Prostate gland (tissue), 2 donors: ENCODE measurements at regions not wholly inside any gene's neighbourhood (a gene's known extent, or its start where the extent isn't known, plus 50 kb on each side); places are given as distances from the start of the nearest gene placed in this dataset.
"Not testable (repeated sequence)": the region's sequence is repeated elsewhere in the genome, so short reads cannot be mapped to it uniquely, and the experiment has no call there.

ENCODE experiments used
- DNase-seq: peaks from one replicate; pipeline ENCODE4 v3.0.0-alpha.2; 2019; ENCODE audit warnings: low spot score
- H3K27ac ChIP-seq, 2 donors: fragments of 200-600 bp; sonication (generic); 2 replicates each; pipeline ENCODE4 v1.5.1; 2017 to 2019
- H3K27me3 ChIP-seq: fragments of 200-600 bp; sonication (generic); replicated peaks from 2 replicates; pipeline ENCODE4 v1.5.1; 2019; ENCODE audit not compliant: insufficient read depth
- H3K36me3 ChIP-seq, 2 donors: fragments of 200-600 bp; sonication (generic); 1 replicate in 1 of 2; 2 replicates in 1 of 2; pipeline versions ENCODE4 v1.5.1 to v1.8.1; 2017 to 2019
- H3K4me1 ChIP-seq: fragments of 200-600 bp; sonication (generic); replicated peaks from 2 replicates; pipeline ENCODE4 v1.5.1; 2019
- H3K4me3 ChIP-seq, 2 donors: fragments of 200-600 bp; sonication (generic); 2 replicates each; pipeline ENCODE4 v1.5.1; 2017 to 2019
- H3K9me3 ChIP-seq: fragments of 200-600 bp; sonication (generic); 2 replicates; pipeline ENCODE4 v1.5.1; 2017
- CTCF ChIP-seq, 4 experiments: fragments of 200-600 bp in 2 of 4; fragments of 450-650 bp in 2 of 4; sonication (generic) in 2 of 4; IDR thresholded peaks; 1 replicate in 3 of 4; 2 replicates in 1 of 4; pipeline ENCODE4 v1.5.1; 2016 to 2019; ENCODE audit warnings: antibody characterized with exemption in 4 of 4, mild to moderate bottlenecking in 2 of 4, moderate library complexity in 2 of 4
- POLR2A ChIP-seq: fragments of 450-650 bp; IDR thresholded peaks from one replicate; pipeline ENCODE4 v1.6.1; 2016; ENCODE audit warnings: antibody characterized with exemption, mild to moderate bottlenecking
- POLR2AphosphoS5 ChIP-seq: sonication (generic); formaldehyde crosslinking; IDR thresholded peaks from one replicate; pipeline ENCODE4 v1.6.1; 2017; ENCODE audit warnings: antibody characterized with exemption
- WGBS: methylation state at CpG from one replicate; pipeline ENCODE4 v1.1.5; 2018; 5-methylcytosine and 5-hydroxymethylcytosine counted together
- intact Hi-C: fragments of 100-400 bp; cut with DNase I; formaldehyde crosslinking; loops from one replicate; pipeline ENCODE4 v1.14.2; 2022

DNA sequence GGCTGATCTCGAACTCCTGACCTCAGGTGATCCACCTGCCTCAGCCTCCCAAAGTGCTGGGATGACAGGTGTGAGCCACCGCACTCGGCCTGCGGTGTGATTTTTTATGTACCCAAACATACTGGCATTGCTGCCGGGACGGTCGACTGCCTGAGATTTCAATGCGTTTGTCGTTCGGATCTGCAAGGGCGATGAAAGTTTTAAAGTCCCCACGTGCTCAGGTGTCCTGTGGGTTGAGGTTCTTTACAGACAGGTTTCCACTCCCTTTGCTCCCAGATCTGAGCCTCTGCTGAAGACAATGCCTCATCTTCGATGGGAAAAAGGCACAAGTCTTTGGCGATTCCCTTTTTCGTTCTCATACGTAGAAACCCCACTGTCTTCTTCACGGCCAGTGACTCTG is 78.1 kb upstream of the SHOX start:
- no peaks in the 10 kb centered on the region for H3K4me1 ChIP-seq
- H3K4me3 ChIP-seq = no peak overlapping the region
- H3K36me3 ChIP-seq = no peaks in the 10 kb centered on the region
- H3K9me3 ChIP-seq = no peaks in the 10 kb centered on the region
- 94% methylated on average over 17 of the region's 17 CpGs for WGBS
- TF ChIP-seq CTCF (IDR thresholded peaks at IDR 0.05) (no peak), POLR2A (no peak), POLR2AphosphoS5 (no peak)
- no peak overlapping the region for H3K27ac ChIP-seq
- no peaks in the 10 kb centered on the region for H3K27me3 ChIP-seq
- intact Hi-C loops = no loop called here
- DNase-seq = no peak

DNA sequence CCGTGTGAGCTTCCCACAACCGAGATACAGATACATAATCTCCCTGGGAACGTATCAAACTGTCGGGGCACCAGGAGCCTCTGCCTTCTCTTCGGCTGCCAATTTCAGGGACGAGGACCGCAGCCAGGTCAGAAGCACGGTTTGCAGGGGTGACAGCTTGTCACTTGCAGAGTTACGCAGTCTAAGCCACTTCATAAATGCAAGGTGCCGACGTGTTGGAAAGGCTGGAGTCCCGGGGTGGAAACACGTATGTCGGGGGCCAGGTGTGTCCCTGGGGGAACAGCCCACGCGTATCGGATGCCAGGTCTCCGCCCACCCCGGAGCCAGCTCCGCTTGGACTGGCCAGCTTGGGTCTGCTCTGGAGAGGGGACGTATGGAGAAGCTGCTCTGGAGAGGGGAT is 76.3 kb upstream of the SHOX start:
- intact Hi-C loops = no loop called here
- Histone ChIP-seq H3K9me3 (no peaks in the 10 kb centered on the region), H3K4me1 (no peaks in the 10 kb centered on the region), H3K27me3 (no peaks in the 10 kb centered on the region), H3K4me3 (no peak overlapping the region), H3K36me3 (no peaks in the 10 kb centered on the region), H3K27ac (no peak overlapping the region)
- no peak for DNase-seq
- TF ChIP-seq POLR2A = no peak
- 83% methylated on average over 21 of the region's 21 CpGs for WGBS

- TF ChIP-seq POLR2A (no peak), CTCF (IDR thresholded peaks at IDR 0.05) (no peak), POLR2AphosphoS5 (no peak)
- H3K36me3 ChIP-seq = no peaks in the 10 kb centered on the region
- 43% methylated on average over 37 of the region's 37 CpGs for WGBS
- no peaks in the 10 kb centered on the region for H3K4me1 ChIP-seq
- DNase-seq = no peak
- no peak overlapping the region for H3K27ac ChIP-seq
- intact Hi-C loops = no loop called here
- no peaks in the 10 kb centered on the region for H3K27me3 ChIP-seq
- no peaks in the 10 kb centered on the region for H3K9me3 ChIP-seq
- no peak overlapping the region for H3K4me3 ChIP-seq
Measured at GRCh38 chrX:555725-556666, 74.6 kb upstream of the SHOX start.

- intact Hi-C loops, H3K27me3 ChIP-seq, DNase-seq, H3K27ac ChIP-seq, H3K36me3 ChIP-seq, H3K4me1 ChIP-seq, H3K9me3 ChIP-seq, H3K4me3 ChIP-seq: not testable (repeated sequence)
- WGBS = 96% methylated on average over 21 of the region's 21 CpGs
Measured at GRCh38 chrX:557601-558000, 73.0 kb upstream of the SHOX start.

DNA sequence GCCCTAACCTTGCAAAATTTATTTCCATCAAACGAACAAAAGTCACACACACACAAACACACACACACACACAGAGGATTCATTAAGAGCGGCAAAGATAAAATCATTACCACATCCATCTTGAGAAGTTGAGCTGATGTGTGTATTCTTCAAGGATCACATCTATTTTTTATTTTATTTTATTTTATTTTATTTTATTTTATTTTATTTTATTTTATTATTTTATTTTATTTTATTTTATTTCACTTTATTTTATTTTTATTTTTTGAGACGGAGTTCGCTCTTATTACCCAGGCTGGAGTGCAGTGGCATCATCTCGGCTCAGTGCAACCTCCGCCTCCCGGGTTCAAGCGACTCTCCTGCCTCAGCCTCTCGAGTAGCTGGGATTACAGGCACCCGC is 71.3 kb upstream of the SHOX start:
- H3K4me1 ChIP-seq, H3K27ac ChIP-seq, H3K36me3 ChIP-seq, DNase-seq, H3K4me3 ChIP-seq, intact Hi-C loops, H3K9me3 ChIP-seq, H3K27me3 ChIP-seq: not testable (repeated sequence)
- WGBS = 91% methylated on average over 10 of the region's 10 CpGs

DNA sequence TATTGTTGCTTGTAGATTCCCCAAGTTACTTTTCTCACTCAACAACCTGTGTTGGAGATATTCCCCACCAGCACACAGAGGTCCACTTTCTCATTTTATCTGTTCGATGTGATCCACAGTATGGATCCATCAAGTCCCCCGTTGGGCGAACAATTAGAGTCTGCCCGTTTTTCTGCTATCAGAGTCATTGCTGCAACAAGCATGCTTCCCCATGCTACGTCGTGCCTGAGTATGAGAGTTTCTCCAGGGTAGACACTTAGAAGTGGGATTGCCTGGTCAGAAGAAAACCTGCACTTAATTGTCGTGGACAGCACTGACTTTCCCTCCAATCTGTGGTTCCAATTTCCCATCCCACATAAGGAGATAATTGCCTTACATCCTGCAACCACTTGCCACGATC is 62.7 kb upstream of the SHOX start:
- Histone ChIP-seq H3K4me3 (no peak overlapping the region), H3K27ac (no peak overlapping the region), H3K36me3 (no peaks in the 10 kb centered on the region), H3K4me1 (no peaks in the 10 kb centered on the region), H3K27me3 (no peaks in the 10 kb centered on the region), H3K9me3 (no peaks in the 10 kb centered on the region)
- 74% methylated on average over 8 of the region's 8 CpGs for WGBS
- intact Hi-C loops = no loop called here
- no peak for DNase-seq
- TF ChIP-seq CTCF (IDR thresholded peaks at IDR 0.05) (no peak), POLR2A (no peak), POLR2AphosphoS5 (no peak)
